ENCODE measurements at regions not wholly inside any gene's neighbourhood (a gene's known extent, or its start where the extent isn't known, plus 50 kb on each side); places are given as distances from the start of the nearest gene placed in this dataset.

- Histone ChIP-seq H3K9ac (ENCODE audit: insufficient read depth, low read depth, low read length) (no peak overlapping the region), H3K9me3 (ENCODE audit: low read length) (no peaks in the 10 kb centered on the region), H3K27me3 (ENCODE audit: control insufficient read depth in 1 of 2, insufficient read depth in 2 of 2, low read length in 2 of 2) (no peaks in the 10 kb centered on the region), H3K4me2 (ENCODE audit: low read depth, low read length) (no peak overlapping the region), H4K20me1 (ENCODE audit: insufficient read depth, low read length) (no peaks in the 10 kb centered on the region), H2AFZ (ENCODE audit: low read length) (no peak overlapping the region), H3K27ac (ENCODE audit: extremely low read length, insufficient read depth, low read length) (no peak overlapping the region), H3K79me2 (ENCODE audit: insufficient read depth, low read length) (no peaks in the 10 kb centered on the region), H3K36me3 (replicated peaks in 1 of 2; ENCODE audit: control insufficient read depth in 1 of 2, insufficient read depth in 2 of 2, low read length in 2 of 2) (no peaks in the 10 kb centered on the region), H3K4me1 (ENCODE audit: insufficient read depth, low read length) (no peaks in the 10 kb centered on the region), H3K4me3 (replicated peaks in 1 of 3; ENCODE audit: insufficient read depth in 1 of 3, low read depth in 2 of 3, low read length in 3 of 3) (no peak overlapping the region)
- POLR2A ChIA-PET: no interaction called here
- no peak for DNase-seq (ENCODE audit: low spot score)
- intact Hi-C loops (cut with micrococcal nuclease; ENCODE audit: unreplicated experiment): no loop called here
- in situ Hi-C loops (cut with HindIII; ENCODE audit: extremely low pct_ligation_motif_present, low pct_unique_long_range_greater_than_20kb): no loop called here
- no peak for FAIRE-seq
- CTCF ChIA-PET (ENCODE audit: low intra/inter-chr PET ratio, low total read pairs): no interaction called here
- 0% methylated on average over 1 of the region's 1 CpG for WGBS (ENCODE audit: low lambda C conversion rate)
- ATAC-seq: no peak
- TF ChIP-seq ZNF766 (CRISPR knock-in tag; IDR thresholded peaks at IDR 0.05; ENCODE audit: borderline replicate concordance): no peak
- TF ChIP-seq ZNF280B (CRISPR knock-in tag; IDR thresholded peaks at IDR 0.05; ENCODE audit: borderline replicate concordance): no peak
- TF ChIP-seq ZNF782 (CRISPR knock-in tag; IDR thresholded peaks at IDR 0.05; ENCODE audit: borderline replicate concordance): no peak
- no peak for TF ChIP-seq DZIP1 (CRISPR knock-in tag; IDR thresholded peaks at IDR 0.05)
- no peak for TF ChIP-seq MEIS2 (CRISPR knock-in tag; IDR thresholded peaks at IDR 0.05)
- no peak for TF ChIP-seq TOPORS (CRISPR knock-in tag; IDR thresholded peaks at IDR 0.05)
- TF ChIP-seq ZNF251 (CRISPR knock-in tag; IDR thresholded peaks at IDR 0.05): no peak
- no peak for TF ChIP-seq ZBTB14 (CRISPR knock-in tag; IDR thresholded peaks at IDR 0.05)
- TF ChIP-seq ZNF34 (CRISPR knock-in tag; IDR thresholded peaks at IDR 0.05; ENCODE audit: borderline replicate concordance): no peak
- TF ChIP-seq ZMYM3 (CRISPR knock-in tag; IDR thresholded peaks at IDR 0.05): no peak
- no peak for TF ChIP-seq U2AF1 (optimal IDR thresholded peaks at IDR 0.05; ENCODE audit: low read depth, low read length)
- BruUV-seq (replicated peaks): no TSS peak
These were observed 392.1 kb downstream of the CDH19 start for GRCh38 chr18:66211749-66212148.
